VCaP (cell line): ENCODE measurements at regions not wholly inside any gene's neighbourhood (a gene's known extent, or its start where the extent isn't known, plus 50 kb on each side); places are given as distances from the start of the nearest gene placed in this dataset.
"Not testable (repeated sequence)": the region's sequence is repeated elsewhere in the genome, so short reads cannot be mapped to it uniquely, and the experiment has no call there.

ENCODE experiments used
- H3K27ac ChIP-seq: fragments of 450-650 bp; 2 replicates; pipeline ENCODE4 v1.5.1; 2017
- TF ChIP-seq, protein P1 (sequence below): fragments of 450-650 bp; conservative IDR thresholded peaks from 2 replicates; pipeline ENCODE4 v1.5.1; 2017; ENCODE audit warnings: mild to moderate bottlenecking, moderate library complexity

DNA sequence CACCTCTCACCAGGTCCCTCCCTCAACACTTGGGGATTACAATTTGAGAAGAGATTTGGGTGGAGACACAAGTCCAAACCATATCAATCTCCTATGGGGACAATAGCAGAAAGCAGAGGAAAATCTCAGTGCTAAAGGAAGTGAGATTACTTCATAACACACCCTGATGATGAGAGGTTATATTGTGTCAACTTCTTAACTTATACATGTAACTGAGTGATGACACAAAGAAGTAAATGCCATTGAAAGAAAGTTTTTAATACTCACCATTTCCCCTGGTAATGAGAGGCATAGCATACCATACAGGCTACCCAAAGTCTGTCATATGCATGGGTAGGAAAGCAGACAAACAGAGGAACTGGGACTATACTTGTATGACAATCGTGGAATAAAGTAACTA lies 137.2 kb downstream of the MMUT start:
- TF ChIP-seq, protein P1, sequence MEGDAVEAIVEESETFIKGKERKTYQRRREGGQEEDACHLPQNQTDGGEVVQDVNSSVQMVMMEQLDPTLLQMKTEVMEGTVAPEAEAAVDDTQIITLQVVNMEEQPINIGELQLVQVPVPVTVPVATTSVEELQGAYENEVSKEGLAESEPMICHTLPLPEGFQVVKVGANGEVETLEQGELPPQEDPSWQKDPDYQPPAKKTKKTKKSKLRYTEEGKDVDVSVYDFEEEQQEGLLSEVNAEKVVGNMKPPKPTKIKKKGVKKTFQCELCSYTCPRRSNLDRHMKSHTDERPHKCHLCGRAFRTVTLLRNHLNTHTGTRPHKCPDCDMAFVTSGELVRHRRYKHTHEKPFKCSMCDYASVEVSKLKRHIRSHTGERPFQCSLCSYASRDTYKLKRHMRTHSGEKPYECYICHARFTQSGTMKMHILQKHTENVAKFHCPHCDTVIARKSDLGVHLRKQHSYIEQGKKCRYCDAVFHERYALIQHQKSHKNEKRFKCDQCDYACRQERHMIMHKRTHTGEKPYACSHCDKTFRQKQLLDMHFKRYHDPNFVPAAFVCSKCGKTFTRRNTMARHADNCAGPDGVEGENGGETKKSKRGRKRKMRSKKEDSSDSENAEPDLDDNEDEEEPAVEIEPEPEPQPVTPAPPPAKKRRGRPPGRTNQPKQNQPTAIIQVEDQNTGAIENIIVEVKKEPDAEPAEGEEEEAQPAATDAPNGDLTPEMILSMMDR = no peak
- H3K27ac ChIP-seq = no peak overlapping the region

DNA sequence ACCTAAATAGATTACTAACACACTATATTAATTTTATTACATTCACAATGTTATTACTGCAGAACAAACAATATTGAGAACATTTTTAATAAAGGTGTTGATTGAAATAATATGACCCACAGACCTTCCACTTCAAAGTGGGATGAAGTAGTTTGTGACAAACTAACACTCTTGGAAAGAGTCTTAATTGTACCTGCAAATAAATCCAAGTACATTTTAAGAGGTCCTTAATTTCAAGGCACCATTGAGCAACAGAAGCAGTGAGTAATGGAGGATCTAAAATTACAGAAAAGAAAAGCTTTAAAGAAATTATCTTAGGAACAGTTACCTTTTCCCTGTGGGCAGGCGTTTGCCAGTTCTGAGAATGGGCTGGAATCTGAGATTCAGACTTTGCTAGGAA lies 140.2 kb downstream of the MMUT start:
- TF ChIP-seq, protein P1 = no peak
- no peak overlapping the region for H3K27ac ChIP-seq

DNA sequence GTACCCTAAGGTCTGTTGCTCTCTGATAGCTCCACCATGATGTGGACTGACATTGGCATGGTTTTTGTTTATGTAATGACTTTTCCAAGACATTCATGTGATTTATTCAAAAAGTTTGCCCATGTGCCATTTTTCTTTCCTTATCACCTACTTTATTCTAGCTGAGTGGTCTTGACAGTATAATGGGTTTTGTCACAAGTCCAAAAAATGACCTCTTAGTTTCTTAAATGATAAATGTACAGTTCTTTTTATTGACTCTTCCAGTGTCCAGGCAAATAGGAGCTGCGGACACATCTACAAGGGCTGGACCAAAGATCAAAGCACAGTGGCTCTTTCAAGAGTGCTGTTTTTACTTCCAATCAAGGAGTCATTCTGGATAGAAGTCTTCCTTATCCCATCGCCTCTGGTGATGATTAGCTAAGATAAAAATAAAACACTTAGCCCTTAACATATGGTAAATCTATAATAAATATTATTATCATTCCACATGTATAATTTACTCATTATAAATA lies 141.4 kb downstream of the MMUT start:
- no peak overlapping the region for H3K27ac ChIP-seq
- TF ChIP-seq, protein P1 = no peak

DNA sequence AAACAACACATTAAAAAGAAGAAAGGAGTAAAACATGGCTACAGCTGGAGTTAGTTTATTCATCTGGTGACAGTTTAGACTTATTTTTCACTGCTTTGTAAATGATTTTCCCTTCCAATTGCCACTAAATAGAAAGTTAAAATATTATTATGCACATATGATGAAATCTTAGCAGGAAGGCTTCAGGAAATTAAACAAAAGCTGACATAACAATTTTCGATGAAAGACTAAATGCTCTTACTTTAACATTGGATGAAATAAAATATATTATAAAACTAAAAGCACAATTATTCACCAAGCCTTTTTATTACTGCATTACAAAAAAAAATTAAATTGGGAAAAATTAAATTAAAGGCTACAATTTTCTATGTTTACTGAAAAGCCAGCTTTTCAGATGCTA lies 158.0 kb downstream of the MMUT start:
- H3K27ac ChIP-seq = no peak overlapping the region
- TF ChIP-seq, protein P1 = no peak

DNA sequence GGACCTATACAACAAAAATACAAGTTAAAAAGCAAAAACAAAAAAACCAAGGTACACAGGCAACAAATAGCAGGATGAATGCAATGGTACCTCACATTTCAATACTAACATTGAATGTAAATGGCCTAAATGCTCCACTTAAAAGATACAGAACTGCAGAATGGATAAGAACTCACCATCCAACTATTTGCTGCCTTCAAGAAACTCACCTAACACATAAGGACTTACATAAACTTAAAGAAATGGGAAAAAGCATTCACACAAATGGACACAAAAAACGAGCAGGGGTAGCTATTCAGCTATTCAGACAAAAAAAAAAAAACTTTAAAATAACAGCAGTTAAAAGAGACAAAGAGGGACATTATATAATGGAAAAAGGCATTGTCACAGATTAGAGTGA lies 158.7 kb downstream of the MMUT start:
- not testable (repeated sequence) for H3K27ac ChIP-seq

DNA sequence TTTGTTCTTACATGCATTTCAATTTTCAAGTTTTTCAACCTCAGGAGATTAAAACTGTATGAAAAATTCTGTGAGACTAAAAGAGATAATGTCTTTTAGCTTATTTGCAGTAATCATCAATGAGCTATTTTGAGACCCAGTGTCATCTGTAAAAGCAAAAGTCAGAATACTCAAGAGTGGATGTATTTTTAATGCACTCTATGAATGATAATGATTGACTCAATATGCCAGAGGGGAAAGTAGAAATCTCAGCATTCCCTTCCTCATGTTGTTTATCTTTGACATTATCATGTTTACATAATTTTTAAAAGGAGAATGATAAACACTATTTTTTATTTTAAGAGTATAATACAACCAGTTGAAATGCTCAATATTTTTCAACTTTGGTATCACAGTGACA lies 162.1 kb downstream of the MMUT start:
- no peak overlapping the region for H3K27ac ChIP-seq
- TF ChIP-seq, protein P1 = no peak

DNA sequence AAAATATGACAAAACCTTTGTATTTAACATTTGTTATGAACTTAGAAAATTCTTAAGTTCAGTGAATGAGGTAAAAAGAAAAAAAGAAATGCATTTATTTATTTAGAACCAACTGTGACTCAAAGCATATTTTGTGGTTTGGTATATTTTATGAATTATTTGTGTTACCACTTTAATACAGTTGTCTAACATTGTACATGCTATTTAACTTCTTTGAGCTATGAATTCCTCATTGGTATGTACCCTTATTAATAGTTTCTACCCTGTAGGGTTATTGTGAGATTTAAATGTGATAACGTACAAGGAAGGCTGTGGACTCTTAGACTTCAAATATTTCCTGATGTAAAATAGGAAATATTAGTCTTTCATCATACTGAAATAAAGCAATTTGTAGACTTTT lies 162.6 kb downstream of the MMUT start:
- no peak overlapping the region for H3K27ac ChIP-seq
- TF ChIP-seq, protein P1 = no peak

DNA sequence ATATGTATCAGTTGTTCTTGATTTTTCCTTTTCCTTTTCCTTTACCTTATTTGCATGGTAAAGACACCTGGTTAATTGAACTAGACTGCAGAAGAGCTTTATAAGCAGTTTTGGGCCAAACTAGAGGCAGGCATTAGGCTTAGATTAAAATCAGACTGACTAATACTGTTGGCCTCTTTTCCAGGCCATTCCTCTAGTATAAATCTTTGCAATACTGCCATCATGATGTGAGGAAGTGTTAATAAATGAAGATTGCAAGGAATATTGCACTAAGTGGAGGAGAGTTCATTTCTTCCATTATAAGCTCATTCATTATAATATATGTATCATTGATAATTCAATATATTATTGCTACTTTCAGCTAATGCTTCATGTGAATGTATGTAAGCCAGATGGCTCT lies 163.8 kb downstream of the MMUT start:
- H3K27ac ChIP-seq = no peak overlapping the region

More for the DNA sequence above, 163.8 kb downstream of the MMUT start:
- TF ChIP-seq, protein P1 = no peak
